ENCODE measurements at regions not wholly inside any gene's neighbourhood (a gene's known extent, or its start where the extent isn't known, plus 50 kb on each side); places are given as distances from the start of the nearest gene placed in this dataset.

- no peak for TF ChIP-seq POLR2A (IDR thresholded peaks at IDR 0.05)
- no peak for TF ChIP-seq CTCF (IDR thresholded peaks at IDR 0.05)
Observed at GRCh38 chrX:26631385-26631784, 415.4 kb downstream of the MAGEB5 start.

All from Peyer's patch (tissue), 4 donors.